Loucy (cell line): ENCODE measurements at regions not wholly inside any gene's neighbourhood (a gene's known extent, or its start where the extent isn't known, plus 50 kb on each side); places are given as distances from the start of the nearest gene placed in this dataset.

Experiments used
- EZH2phosphoT487 ChIP-seq: fragments of 200-600 bp; IDR thresholded peaks from 2 replicates; pipeline ENCODE4 v1.6.1; 2018; ENCODE audit warnings: antibody characterized with exemption, mild to moderate bottlenecking, moderate library complexity, borderline replicate concordance
- TF ChIP-seq, protein P1 (sequence below): fragments of 200-600 bp; sonication (generic); conservative IDR thresholded peaks from 2 replicates; pipeline ENCODE4 v1.5.1; 2014; ENCODE audit warnings: mild to moderate bottlenecking, antibody characterized with exemption, low read length

DNA sequence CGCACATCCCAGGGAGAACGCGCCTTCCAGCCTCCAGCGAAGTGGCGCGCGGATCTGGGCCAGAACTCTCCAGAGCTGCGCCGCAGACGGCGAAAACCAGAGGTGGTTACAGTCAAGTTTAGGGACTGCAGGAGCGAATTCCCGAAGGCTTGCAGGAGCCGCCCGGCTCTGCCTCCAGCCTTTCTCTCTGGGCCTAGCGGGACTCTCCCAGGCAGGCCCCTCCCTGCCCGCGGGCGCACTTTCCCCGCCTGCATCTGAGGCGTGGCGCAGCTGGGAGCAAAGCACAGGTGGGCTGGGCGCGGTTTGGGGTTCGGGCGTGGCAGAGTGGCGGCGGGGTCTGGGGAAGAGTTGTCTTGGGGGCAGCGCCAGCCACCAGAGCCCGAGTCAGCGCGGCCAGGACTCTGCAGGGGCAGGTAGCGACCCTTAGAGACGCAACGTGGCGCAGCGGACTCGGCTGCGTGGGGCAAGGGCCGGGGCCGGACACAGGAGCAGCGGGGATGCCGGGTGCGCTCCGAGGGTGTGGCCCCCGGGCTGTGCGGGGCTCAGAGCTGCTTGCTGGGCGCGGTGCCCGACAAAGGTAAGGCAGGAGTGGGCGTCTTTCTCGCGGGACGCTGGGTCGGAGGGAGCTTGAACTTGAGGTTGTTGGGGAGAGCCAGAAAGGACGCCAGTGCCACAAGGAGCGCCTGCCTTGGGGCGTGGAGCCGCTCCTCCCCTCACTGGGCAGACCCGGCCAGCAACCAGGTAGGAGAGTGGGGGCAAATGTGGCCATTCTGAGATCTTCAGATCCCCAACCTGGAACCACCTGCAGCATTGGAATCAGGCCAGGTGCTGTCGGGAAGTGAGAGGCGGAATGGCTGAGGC, 1126.0 kb downstream of the AACS start:
- TF ChIP-seq, protein P1, sequence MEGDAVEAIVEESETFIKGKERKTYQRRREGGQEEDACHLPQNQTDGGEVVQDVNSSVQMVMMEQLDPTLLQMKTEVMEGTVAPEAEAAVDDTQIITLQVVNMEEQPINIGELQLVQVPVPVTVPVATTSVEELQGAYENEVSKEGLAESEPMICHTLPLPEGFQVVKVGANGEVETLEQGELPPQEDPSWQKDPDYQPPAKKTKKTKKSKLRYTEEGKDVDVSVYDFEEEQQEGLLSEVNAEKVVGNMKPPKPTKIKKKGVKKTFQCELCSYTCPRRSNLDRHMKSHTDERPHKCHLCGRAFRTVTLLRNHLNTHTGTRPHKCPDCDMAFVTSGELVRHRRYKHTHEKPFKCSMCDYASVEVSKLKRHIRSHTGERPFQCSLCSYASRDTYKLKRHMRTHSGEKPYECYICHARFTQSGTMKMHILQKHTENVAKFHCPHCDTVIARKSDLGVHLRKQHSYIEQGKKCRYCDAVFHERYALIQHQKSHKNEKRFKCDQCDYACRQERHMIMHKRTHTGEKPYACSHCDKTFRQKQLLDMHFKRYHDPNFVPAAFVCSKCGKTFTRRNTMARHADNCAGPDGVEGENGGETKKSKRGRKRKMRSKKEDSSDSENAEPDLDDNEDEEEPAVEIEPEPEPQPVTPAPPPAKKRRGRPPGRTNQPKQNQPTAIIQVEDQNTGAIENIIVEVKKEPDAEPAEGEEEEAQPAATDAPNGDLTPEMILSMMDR = no peak
- no peak for TF ChIP-seq EZH2phosphoT487
